GM12891 (cell line): ENCODE measurements at regions not wholly inside any gene's neighbourhood (a gene's known extent, or its start where the extent isn't known, plus 50 kb on each side); places are given as distances from the start of the nearest gene placed in this dataset.
A peak's percentile ranks its signal among the peaks of the same experiment; 100 is the strongest.

ENCODE experiments used
- DNase-seq: peaks from one replicate; pipeline ENCODE4 v3.0.0; 2011; ENCODE audit warnings: low spot score; ENCODE audit not compliant: insufficient read length
- FAIRE-seq: peaks from 2 replicates; lab custom pipeline; 2011; peaks lifted over from hg19 to GRCh38; lab: Jason Lieb, UNC
- POLR2A ChIP-seq: IDR thresholded peaks from 2 replicates; pipeline ENCODE4 v1.6.1; 2011; ENCODE audit warnings: low read depth, low read length, control low read depth
- SPI1 ChIP-seq: IDR thresholded peaks from 2 replicates; pipeline ENCODE4 v1.6.1; 2011; ENCODE audit warnings: low read depth, low read length, control low read depth

GRCh38 chr16:80862160-80862705, 57.8 kb upstream of the CDYL2 start:
- TF ChIP-seq POLR2A = no peak
- 0 out of 2 replicates have a peak, but pooled peaks have one; percentile 19 for TF ChIP-seq SPI1
- DNase-seq = no peak
- FAIRE-seq = peak; percentile 72
